Ascending aorta (tissue), 2 donors: ENCODE measurements at regions not wholly inside any gene's neighbourhood (a gene's known extent, or its start where the extent isn't known, plus 50 kb on each side); places are given as distances from the start of the nearest gene placed in this dataset.
A peak's percentile ranks its signal among the peaks of the same experiment; 100 is the strongest.

Experiments used
- DNase-seq, 2 donors: peaks; one replicate each; pipeline ENCODE4 v3.0.0-alpha.2; 2019; ENCODE audit warnings: low spot score in 2 of 2
- H3K27ac ChIP-seq, 2 donors: fragments of 200-600 bp; sonication (generic); one replicate each; pipeline ENCODE4 v1.5.1; 2016 to 2017; ENCODE audit warnings: mild to moderate bottlenecking in 1 of 2
- H3K27me3 ChIP-seq: fragments of 200-600 bp; sonication (generic); one replicate; pipeline ENCODE4 v1.5.1; 2017
- H3K36me3 ChIP-seq, 2 donors: fragments of 200-600 bp; sonication (generic); one replicate each; pipeline ENCODE4 v1.5.1; 2016
- H3K4me1 ChIP-seq, 2 donors: fragments of 200-600 bp; sonication (generic); one replicate each; pipeline ENCODE4 v1.5.1; 2016 to 2017; ENCODE audit warnings: mild to moderate bottlenecking in 1 of 2
- H3K4me3 ChIP-seq, 2 donors: fragments of 200-600 bp; sonication (generic); one replicate each; pipeline ENCODE4 v1.5.1; 2016 to 2017; ENCODE audit warnings: mild to moderate bottlenecking in 1 of 2
- H3K9me3 ChIP-seq, 2 donors: fragments of 200-600 bp; sonication (generic); one replicate each; pipeline ENCODE4 v1.5.1; 2016
- CTCF ChIP-seq, 3 experiments: fragments of 200-600 bp in 2 of 3; fragments of 450-650 bp in 1 of 3; sonication (generic) in 2 of 3; IDR thresholded peaks; one replicate each; pipeline ENCODE4 v1.5.1; 2016 to 2019; ENCODE audit warnings: antibody characterized with exemption in 3 of 3, mild to moderate bottlenecking in 1 of 3, moderate library complexity in 1 of 3
- intact Hi-C: fragments of 100-400 bp; cut with DNase I; formaldehyde crosslinking; loops from one replicate; pipeline ENCODE4 v1.15.1; 2023

GRCh38 chr7:25804154-25804553 lies 347.8 kb upstream of the NFE2L3 start:
- Histone ChIP-seq H3K27ac (peak overlapping the region; percentile 57 to 59), H3K36me3 (no peaks in the 10 kb centered on the region), H3K9me3 (no peaks in the 10 kb centered on the region), H3K4me3 (no peak overlapping the region), H3K4me1 (peaks cover 0 to 36% of the 10 kb centered on the region in 2 donors), H3K27me3 (no peaks in the 10 kb centered on the region)
- no peak for DNase-seq
- intact Hi-C loops: loop anchor here (2.0 kb wide), 1 partner anchor 47 kb away; no protein-coding TSS in a partner anchor
- no peak for TF ChIP-seq CTCF (IDR thresholded peaks at IDR 0.05)

GRCh38 chr7:25805027-25805687 lies 346.8 kb upstream of the NFE2L3 start:
- no peak for TF ChIP-seq CTCF (IDR thresholded peaks at IDR 0.05)
- Histone ChIP-seq H3K9me3 (no peaks in the 10 kb centered on the region), H3K4me1 (peaks cover 0 to 36% of the 10 kb centered on the region in 2 donors), H3K4me3 (no peak overlapping the region), H3K27me3 (no peaks in the 10 kb centered on the region), H3K36me3 (no peaks in the 10 kb centered on the region), H3K27ac (peak overlapping the region; percentile 19 to 59)
- intact Hi-C loops: loop anchor here (2.0 kb wide), 1 partner anchor 46 kb away; no protein-coding TSS in a partner anchor
- no peak for DNase-seq

- peaks cover 0 to 36% of the 10 kb centered on the region in 2 donors for H3K4me1 ChIP-seq
- no peaks in the 10 kb centered on the region for H3K27me3 ChIP-seq
- no peaks in the 10 kb centered on the region for H3K9me3 ChIP-seq
- H3K4me3 ChIP-seq: no peak overlapping the region
- no peaks in the 10 kb centered on the region for H3K36me3 ChIP-seq
- intact Hi-C loops: no loop called here
- no peak for DNase-seq
- no peak for TF ChIP-seq CTCF (IDR thresholded peaks at IDR 0.05)
- H3K27ac ChIP-seq: no peak overlapping the region
Measured at GRCh38 chr7:25807086-25807611, 344.8 kb upstream of the NFE2L3 start.

GRCh38 chr7:25809441-25809840 lies 342.6 kb upstream of the NFE2L3 start:
- intact Hi-C loops: no loop called here
- H3K4me1 ChIP-seq: peaks cover 0 to 32% of the 10 kb centered on the region in 2 donors
- H3K36me3 ChIP-seq: no peaks in the 10 kb centered on the region
- no peaks in the 10 kb centered on the region for H3K9me3 ChIP-seq
- no peak for DNase-seq
- no peak overlapping the region for H3K4me3 ChIP-seq
- no peaks in the 10 kb centered on the region for H3K27me3 ChIP-seq
- TF ChIP-seq CTCF (IDR thresholded peaks at IDR 0.05): no peak
- no peak overlapping the region for H3K27ac ChIP-seq

- no peak overlapping the region for H3K27ac ChIP-seq
- H3K4me3 ChIP-seq: no peak overlapping the region
- intact Hi-C loops: no loop called here
- no peaks in the 10 kb centered on the region for H3K36me3 ChIP-seq
- DNase-seq: no peak
- H3K9me3 ChIP-seq: no peaks in the 10 kb centered on the region
- peaks cover 0 to 16% of the 10 kb centered on the region in 2 donors for H3K4me1 ChIP-seq
- no peaks in the 10 kb centered on the region for H3K27me3 ChIP-seq
- no peak for TF ChIP-seq CTCF (IDR thresholded peaks at IDR 0.05)
Measured at GRCh38 chr7:25812086-25812850, 339.7 kb upstream of the NFE2L3 start.
